SK-N-SH (cell line): ENCODE measurements at regions not wholly inside any gene's neighbourhood (a gene's known extent, or its start where the extent isn't known, plus 50 kb on each side); places are given as distances from the start of the nearest gene placed in this dataset.

ENCODE experiments used
- CTCF ChIA-PET: fragments of 300-600, 350-600 bp; formaldehyde crosslinking; extraction: SDS; loops from one replicate; lab custom pipeline; 2021; lab: Yijun Ruan, JAX
- POLR2A ChIA-PET: fragments of 350-600 bp; sonication (Branson Sonifier 250); formaldehyde crosslinking; extraction: SDS; loops from one replicate; lab custom pipeline; 2020; ENCODE audit warnings: antibody characterized with exemption, inconsistent platforms; lab: Yijun Ruan, JAX
- DNase-seq: peaks from one replicate; pipeline ENCODE4 v3.0.0; 2012
- H2AFZ ChIP-seq: fragments of 200-600 bp; sonication (generic); 2 replicates; pipeline ENCODE4 v1.8.1; 2016; ENCODE audit warnings: antibody characterized with exemption, mild to moderate bottlenecking, low read depth
- H3F3A ChIP-seq: fragments of 200-600 bp; sonication (generic); replicated peaks from 2 replicates; pipeline ENCODE3; 2016; ENCODE audit warnings: antibody characterized with exemption, mild to moderate bottlenecking; ENCODE audit not compliant: insufficient read depth
- H3K27ac ChIP-seq, 2 experiments: fragments of 200-500 bp in 1 of 2; fragments of 200-600 bp in 1 of 2; sonication (Bioruptor generic) in 1 of 2; sonication (generic), shearing (Covaris generic) in 1 of 2; 2 replicates each; pipeline versions ENCODE4 v1.5.1 to v1.6.1; 2014 to 2016; ENCODE audit warnings: low read depth in 2 of 2, inconsistent platforms in 1 of 2, low read length in 1 of 2, mild to moderate bottlenecking in 1 of 2, mixed read lengths in 1 of 2
- H3K27me3 ChIP-seq: fragments of 200-600 bp; sonication (generic), shearing (Covaris generic); 2 replicates; pipeline ENCODE4 v1.6.1; 2016; ENCODE audit warnings: mixed run types; ENCODE audit not compliant: insufficient read depth
- H3K36me3 ChIP-seq, 2 experiments: fragments of 200-500 bp in 1 of 2; fragments of 200-600 bp in 1 of 2; sonication (Bioruptor generic) in 1 of 2; sonication (generic) in 1 of 2; replicated peaks in 1 of 2; 2 replicates each; pipeline versions ENCODE3 to v1.5.1; 2014 to 2016; ENCODE audit warnings: low read length in 1 of 2, mild to moderate bottlenecking in 1 of 2; ENCODE audit not compliant: insufficient read depth in 2 of 2, control insufficient read depth in 1 of 2
- H3K4me1 ChIP-seq, 2 experiments: fragments of 200-500 bp in 1 of 2; fragments of 200-600 bp in 1 of 2; sonication (Bioruptor generic) in 1 of 2; sonication (generic), shearing (Covaris generic) in 1 of 2; 2 replicates each; pipeline versions ENCODE4 v1.5.1 to v1.6.1; 2014 to 2016; ENCODE audit warnings: low read depth in 1 of 2, low read length in 1 of 2, mixed run types in 1 of 2; ENCODE audit not compliant: insufficient read depth in 2 of 2, control insufficient read depth in 1 of 2
- H3K4me2 ChIP-seq: fragments of 200-600 bp; sonication (generic), shearing (Covaris generic); 2 replicates; pipeline ENCODE4 v1.6.1; 2017; ENCODE audit warnings: mixed run types
- H3K4me3 ChIP-seq, 2 experiments: fragments of 200-500 bp in 1 of 2; fragments of 200-600 bp in 1 of 2; sonication (Bioruptor generic) in 1 of 2; sonication (generic), shearing (Covaris generic) in 1 of 2; 2 replicates each; pipeline versions ENCODE4 v1.5.1 to v1.8.1; 2014 to 2016; ENCODE audit warnings: low read depth in 2 of 2, inconsistent platforms in 1 of 2, low read length in 1 of 2, mild to moderate bottlenecking in 1 of 2, mixed read lengths in 1 of 2, moderate library complexity in 1 of 2
- H3K79me2 ChIP-seq: fragments of 200-600 bp; sonication (generic); 2 replicates; pipeline ENCODE4 v1.8.1; 2017; ENCODE audit warnings: mild to moderate bottlenecking; ENCODE audit not compliant: insufficient read depth
- H3K9ac ChIP-seq: fragments of 200-600 bp; sonication (generic); 2 replicates; pipeline ENCODE4 v1.6.1; 2017; ENCODE audit warnings: mixed run types
- H3K9me2 ChIP-seq: fragments of 200-600 bp; sonication (generic); 2 replicates; pipeline ENCODE4 v1.6.1; 2017; ENCODE audit warnings: mixed run types
- H3K9me3 ChIP-seq: fragments of 200-600 bp; sonication (generic); 2 replicates; pipeline ENCODE4 v1.6.1; 2017; ENCODE audit warnings: mixed run types, mild to moderate bottlenecking, moderate library complexity
- H4K20me1 ChIP-seq: fragments of 200-600 bp; sonication (generic); 2 replicates; pipeline ENCODE4 v1.6.1; 2017; ENCODE audit warnings: mild to moderate bottlenecking, mixed run types; ENCODE audit not compliant: insufficient read depth
- ELF1 ChIP-seq: IDR thresholded peaks from 2 replicates; pipeline ENCODE4 v1.4.0; 2012
- EZH2phosphoT487 ChIP-seq: fragments of 200-600 bp; sonication (generic); IDR thresholded peaks from 2 replicates; pipeline ENCODE4 v1.6.1; 2017; ENCODE audit warnings: low read depth, mixed run types, mild to moderate bottlenecking, antibody characterized with exemption, moderate library complexity, borderline replicate concordance
- FOSL2 ChIP-seq: IDR thresholded peaks from 2 replicates; pipeline ENCODE4 v1.4.0; 2012; ENCODE audit warnings: low read depth, mild to moderate bottlenecking, moderate library complexity, borderline replicate concordance
- FOXJ3 ChIP-seq: sonication (generic); formaldehyde crosslinking; IDR thresholded peaks from 2 replicates; pipeline ENCODE4 v1.5.1; 2020; ENCODE audit warnings: mild to moderate bottlenecking, missing genetic modification reagents
- GABPA ChIP-seq: IDR thresholded peaks from 2 replicates; pipeline ENCODE4 v1.4.0; 2012; ENCODE audit warnings: low read depth, mild to moderate bottlenecking
- GATA2 ChIP-seq: sonication (generic); formaldehyde crosslinking; IDR thresholded peaks from 2 replicates; pipeline ENCODE4 v1.5.0; 2020; ENCODE audit warnings: mild to moderate bottlenecking, missing genetic modification reagents
- JUND ChIP-seq: IDR thresholded peaks from 2 replicates; pipeline ENCODE4 v1.4.0; 2012
- MAX ChIP-seq: IDR thresholded peaks from 2 replicates; pipeline ENCODE4 v1.4.0; 2012; ENCODE audit warnings: low read depth
- NRF1 ChIP-seq: IDR thresholded peaks from 2 replicates; pipeline ENCODE4 v1.6.1; 2012; ENCODE audit warnings: low read depth, mild to moderate bottlenecking, low read length
- RCOR1 ChIP-seq: fragments of 150-350 bp; IDR thresholded peaks from 2 replicates; pipeline ENCODE4 v1.6.1; 2017; ENCODE audit warnings: antibody characterized with exemption, low read length
- REST ChIP-seq: IDR thresholded peaks from 2 replicates; pipeline ENCODE4 v1.6.1; 2012; ENCODE audit warnings: mild to moderate bottlenecking, low read depth, low read length, moderate library complexity
- SMC3 ChIP-seq: IDR thresholded peaks from 2 replicates; pipeline ENCODE4 v1.6.1; 2012; ENCODE audit warnings: low read depth, low read length, improper control_type of control experiment
- TCF12 ChIP-seq: IDR thresholded peaks from 2 replicates; pipeline ENCODE4 v1.4.0; 2012
- TEAD4 ChIP-seq: IDR thresholded peaks from 2 replicates; pipeline ENCODE4 v1.4.0; 2012; ENCODE audit warnings: mild to moderate bottlenecking, borderline replicate concordance; ENCODE audit not compliant: insufficient read depth
- USF2 ChIP-seq: fragments of 150-350 bp; IDR thresholded peaks from 2 replicates; pipeline ENCODE4 v1.6.1; 2017; ENCODE audit warnings: antibody characterized with exemption, low read length, low read depth, borderline replicate concordance
- YY1 ChIP-seq: IDR thresholded peaks from 2 replicates; pipeline ENCODE4 v1.4.0; 2012; ENCODE audit warnings: low read depth, mild to moderate bottlenecking
- WGBS: methylation state at CpG from one replicate; pipeline ENCODE4 v1.1.6; 2017; ENCODE audit warnings: low lambda C conversion rate; 5-methylcytosine and 5-hydroxymethylcytosine counted together

GRCh38 chr3:87581240-87581639, 304.9 kb upstream of the POU1F1 start (continued):
- no peak for TF ChIP-seq USF2
- no peak for TF ChIP-seq REST
- no peak for TF ChIP-seq FOSL2
- TF ChIP-seq, all 33 proteins: peak for 0

- H3K27me3 ChIP-seq: no peaks in the 10 kb centered on the region
- H3K9ac ChIP-seq: no peak overlapping the region
- H3K4me3 ChIP-seq: no peak overlapping the region
- no peak for TF ChIP-seq MAX
- no peak for TF ChIP-seq TCF12
- TF ChIP-seq NRF1: no peak
- TF ChIP-seq GABPA: no peak
- no peak for TF ChIP-seq RCOR1
- TF ChIP-seq FOSL2: no peak
- no peak for TF ChIP-seq FOXJ3 (CRISPR knock-in tag)
- TF ChIP-seq GATA2 (CRISPR knock-in tag): no peak
- no peak for TF ChIP-seq SMC3
- TF ChIP-seq, all 33 proteins: peak for 0
- H3F3A ChIP-seq: no peaks in the 10 kb centered on the region
- no peaks in the 10 kb centered on the region for H4K20me1 ChIP-seq
- DNase-seq: no peak
- H2AFZ ChIP-seq: no peak overlapping the region
- H3K4me2 ChIP-seq: no peak overlapping the region
- no peak overlapping the region for H3K27ac ChIP-seq
- H3K9me2 ChIP-seq: no peaks in the 10 kb centered on the region
- ChIA-PET CTCF (no interaction called here), POLR2A (no interaction called here)
- H3K9me3 ChIP-seq: no peaks in the 10 kb centered on the region
- H3K79me2 ChIP-seq: no peaks in the 10 kb centered on the region
- WGBS: 9% methylated on average over 4 of the region's 4 CpGs
- no peaks in the 10 kb centered on the region; a peak in 1 of 4 replicates for H3K4me1 ChIP-seq
- no peaks in the 10 kb centered on the region for H3K36me3 ChIP-seq
These were observed 300.4 kb upstream of the POU1F1 start for GRCh38 chr3:87576752-87577151.

- no peaks in the 10 kb centered on the region for H3K9me3 ChIP-seq
- H3K4me2 ChIP-seq: no peak overlapping the region
- H4K20me1 ChIP-seq: no peaks in the 10 kb centered on the region
- no peak overlapping the region for H3K4me3 ChIP-seq
- no peaks in the 10 kb centered on the region for H3F3A ChIP-seq
- no peaks in the 10 kb centered on the region for H3K9me2 ChIP-seq
- H3K79me2 ChIP-seq: no peaks in the 10 kb centered on the region
- H3K9ac ChIP-seq: no peak overlapping the region
- no peaks in the 10 kb centered on the region for H3K27me3 ChIP-seq
- ChIA-PET POLR2A (no interaction called here), CTCF (no interaction called here)
- H3K4me1 ChIP-seq: no peaks in the 10 kb centered on the region; a peak in 1 of 4 replicates
- H2AFZ ChIP-seq: no peak overlapping the region
- no peaks in the 10 kb centered on the region for H3K36me3 ChIP-seq
- 8% methylated on average over 5 of the region's 5 CpGs for WGBS
- H3K27ac ChIP-seq: no peak overlapping the region
- no peak for DNase-seq
- no peak for TF ChIP-seq TEAD4
- no peak for TF ChIP-seq EZH2phosphoT487
- no peak for TF ChIP-seq YY1
- no peak for TF ChIP-seq ELF1
- no peak for TF ChIP-seq JUND
- no peak for TF ChIP-seq MAX
- no peak for TF ChIP-seq REST
- TF ChIP-seq USF2: no peak
- no peak for TF ChIP-seq NRF1
These were observed 299.2 kb upstream of the POU1F1 start for GRCh38 chr3:87575550-87575949.
